Liver (tissue), 3 donors: ENCODE measurements at regions not wholly inside any gene's neighbourhood (a gene's known extent, or its start where the extent isn't known, plus 50 kb on each side); places are given as distances from the start of the nearest gene placed in this dataset.

Experiments
- EGR1 ChIP-seq, 2 donors: IDR thresholded peaks; 2 replicates each; pipeline ENCODE4 v1.6.1; 2016 to 2018; ENCODE audit warnings: antibody characterized with exemption in 2 of 2, low read depth in 2 of 2
- HNF4G ChIP-seq: IDR thresholded peaks from 2 replicates; pipeline ENCODE4 v1.6.1; 2016; ENCODE audit warnings: antibody characterized with exemption
- JUND ChIP-seq, 2 donors: IDR thresholded peaks; 2 replicates each; pipeline ENCODE4 v1.6.1; 2016; ENCODE audit warnings: antibody characterized with exemption in 2 of 2
- TF ChIP-seq, protein P1 (sequence below): fragments of 150-350 bp; IDR thresholded peaks from 2 replicates; pipeline ENCODE4 v1.5.1; 2017; ENCODE audit warnings: improper control_type of control experiment, low read depth, low read length; ENCODE audit not compliant: missing input control
- TF ChIP-seq, protein P2 (sequence below): IDR thresholded peaks from 2 replicates; pipeline ENCODE4 v1.6.1; 2016; ENCODE audit warnings: antibody characterized with exemption
- donor health status: healthy.
- donor health status: healthy.

DNA sequence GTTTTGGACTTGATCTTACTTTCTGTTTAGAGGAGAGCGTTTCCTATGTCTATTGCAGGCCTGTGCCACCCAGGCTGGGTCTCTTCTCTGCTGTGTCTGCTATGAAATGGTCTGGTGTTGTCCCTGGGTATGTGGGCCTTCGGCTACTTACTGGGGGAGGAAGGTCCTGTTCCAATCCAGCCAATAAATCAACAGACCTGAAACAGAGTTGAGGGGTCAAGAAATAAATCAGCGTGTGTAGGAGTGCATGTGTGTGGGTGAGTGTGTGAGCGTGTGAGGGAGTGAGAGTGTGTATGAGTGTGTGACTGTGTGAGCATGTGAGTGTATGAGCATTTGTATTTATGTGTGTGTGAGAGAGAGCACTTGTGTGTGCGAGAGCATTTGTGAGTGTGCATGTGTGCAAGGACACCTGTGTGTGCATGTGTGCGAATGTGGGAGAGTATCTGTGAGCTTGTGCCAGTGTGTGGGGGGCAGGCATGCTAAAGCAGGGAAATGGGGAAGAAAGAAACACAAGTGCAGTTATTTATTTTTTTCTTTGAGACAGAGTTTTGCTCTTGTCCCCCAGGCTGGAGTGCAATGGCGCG lies 86.3 kb upstream of the PMEPA1 start:
- TF ChIP-seq, protein P1, sequence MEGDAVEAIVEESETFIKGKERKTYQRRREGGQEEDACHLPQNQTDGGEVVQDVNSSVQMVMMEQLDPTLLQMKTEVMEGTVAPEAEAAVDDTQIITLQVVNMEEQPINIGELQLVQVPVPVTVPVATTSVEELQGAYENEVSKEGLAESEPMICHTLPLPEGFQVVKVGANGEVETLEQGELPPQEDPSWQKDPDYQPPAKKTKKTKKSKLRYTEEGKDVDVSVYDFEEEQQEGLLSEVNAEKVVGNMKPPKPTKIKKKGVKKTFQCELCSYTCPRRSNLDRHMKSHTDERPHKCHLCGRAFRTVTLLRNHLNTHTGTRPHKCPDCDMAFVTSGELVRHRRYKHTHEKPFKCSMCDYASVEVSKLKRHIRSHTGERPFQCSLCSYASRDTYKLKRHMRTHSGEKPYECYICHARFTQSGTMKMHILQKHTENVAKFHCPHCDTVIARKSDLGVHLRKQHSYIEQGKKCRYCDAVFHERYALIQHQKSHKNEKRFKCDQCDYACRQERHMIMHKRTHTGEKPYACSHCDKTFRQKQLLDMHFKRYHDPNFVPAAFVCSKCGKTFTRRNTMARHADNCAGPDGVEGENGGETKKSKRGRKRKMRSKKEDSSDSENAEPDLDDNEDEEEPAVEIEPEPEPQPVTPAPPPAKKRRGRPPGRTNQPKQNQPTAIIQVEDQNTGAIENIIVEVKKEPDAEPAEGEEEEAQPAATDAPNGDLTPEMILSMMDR, result no peak
- TF ChIP-seq, protein P2, sequence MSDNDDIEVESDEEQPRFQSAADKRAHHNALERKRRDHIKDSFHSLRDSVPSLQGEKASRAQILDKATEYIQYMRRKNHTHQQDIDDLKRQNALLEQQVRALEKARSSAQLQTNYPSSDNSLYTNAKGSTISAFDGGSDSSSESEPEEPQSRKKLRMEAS, result no peak
- TF ChIP-seq HNF4G (no peak), EGR1 (IDR thresholded peaks at IDR 0.05; ENCODE audit: low read depth in 2 of 2) (no peak), JUND (IDR thresholded peaks at IDR 0.05) (no peak)
